IMR-90 (cell line): ENCODE measurements at regions not wholly inside any gene's neighbourhood (a gene's known extent, or its start where the extent isn't known, plus 50 kb on each side); places are given as distances from the start of the nearest gene placed in this dataset.

Experiments used
- ATAC-seq: fragments of 200-7000 bp; cut with Tn5 transposase; 2 replicates; pipeline ENCODE4 v1.9.1; 2020; ENCODE audit warnings: low read depth, mild to moderate bottlenecking, moderate library complexity
- BruUV-seq: library from RNA; stranded (reverse); fragments of 400-500 nt; replicated peaks from 2 replicates; lab custom pipeline; 2021; lab: Mats Ljungman, UMichigan
- CTCF ChIA-PET: fragments of 300-600 bp; formaldehyde crosslinking; extraction: SDS; loops from one replicate; lab custom pipeline; 2021; ENCODE audit warnings: antibody characterized with exemption; lab: Yijun Ruan, JAX
- POLR2A ChIA-PET: fragments of 300-600 bp; sonication (Branson Sonifier 250); formaldehyde crosslinking; loops from one replicate; lab custom pipeline; 2022; ENCODE audit warnings: antibody characterized with exemption; ENCODE audit not compliant: unreplicated experiment; lab: Charles Lee
- DNase-seq: peaks from one replicate; pipeline ENCODE4 v3.0.0; 2013
- H2AFZ ChIP-seq: replicated peaks from 2 replicates; pipeline ENCODE3; 2013; ENCODE audit warnings: low read length, mild to moderate bottlenecking; ENCODE audit not compliant: poor library complexity
- H2AK5ac ChIP-seq: 2 replicates; pipeline ENCODE4 v1.6.1; 2013; ENCODE audit warnings: low read depth, low read length, inconsistent platforms
- H2AK9ac ChIP-seq: replicated peaks from 2 replicates; pipeline ENCODE3; 2013; ENCODE audit warnings: mild to moderate bottlenecking, low read depth, low read length, moderate library complexity; ENCODE audit not compliant: poor library complexity
- H2BK120ac ChIP-seq: 2 replicates; pipeline ENCODE4 v1.6.1; 2013; ENCODE audit warnings: low read depth, low read length, inconsistent platforms
- H2BK15ac ChIP-seq: 3 replicates; pipeline ENCODE4 v1.6.1; 2013; ENCODE audit warnings: low read depth, low read length, inconsistent platforms
- H2BK20ac ChIP-seq: 2 replicates; pipeline ENCODE4 v1.6.1; 2013; ENCODE audit warnings: low read depth, mild to moderate bottlenecking, inconsistent platforms, low read length, moderate library complexity
- H2BK5ac ChIP-seq: 2 replicates; pipeline ENCODE4 v1.6.1; 2013; ENCODE audit warnings: mild to moderate bottlenecking, low read depth, low read length, inconsistent platforms; ENCODE audit not compliant: poor library complexity, severe bottlenecking
- H3K14ac ChIP-seq: replicated peaks from 2 replicates; pipeline ENCODE4 v1.6.1; 2013; ENCODE audit warnings: low read depth, low read length, inconsistent platforms
- H3K18ac ChIP-seq: 2 replicates; pipeline ENCODE4 v1.6.1; 2013; ENCODE audit warnings: low read depth, low read length, control low read depth
- H3K23ac ChIP-seq: 2 replicates; pipeline ENCODE4 v1.6.1; 2013; ENCODE audit warnings: low read depth, low read length, inconsistent platforms
- H3K27ac ChIP-seq: 2 replicates; pipeline ENCODE4 v1.5.1; 2013; ENCODE audit warnings: mild to moderate bottlenecking, control low read depth, low read length; ENCODE audit not compliant: insufficient read depth
- H3K27me3 ChIP-seq: 2 replicates; pipeline ENCODE4 v1.6.1; 2013; ENCODE audit warnings: low read length; ENCODE audit not compliant: control insufficient read depth, insufficient read depth
- H3K36me3 ChIP-seq: 2 replicates; pipeline ENCODE4 v1.6.1; 2013; ENCODE audit warnings: low read length, mixed read lengths; ENCODE audit not compliant: control insufficient read depth, insufficient read depth
- H3K4ac ChIP-seq: 2 replicates; pipeline ENCODE4 v1.6.1; 2013; ENCODE audit warnings: low read depth, low read length, inconsistent platforms
- H3K4me1 ChIP-seq: 2 replicates; pipeline ENCODE4 v1.6.1; 2013; ENCODE audit warnings: low read length, mixed read lengths; ENCODE audit not compliant: control insufficient read depth, insufficient read depth
- H3K4me2 ChIP-seq: 2 replicates; pipeline ENCODE4 v1.6.1; 2013; ENCODE audit warnings: low read depth, mild to moderate bottlenecking, control low read depth, low read length, moderate library complexity
- H3K4me3 ChIP-seq: 2 replicates; pipeline ENCODE4 v1.5.1; 2013; ENCODE audit warnings: low read depth, mild to moderate bottlenecking, control low read depth, low read length, moderate library complexity; ENCODE audit not compliant: insufficient read depth
- H3K56ac ChIP-seq: 2 replicates; pipeline ENCODE4 v1.6.1; 2013; ENCODE audit warnings: low read length, inconsistent platforms; ENCODE audit not compliant: insufficient read depth; ENCODE audit errors: extremely low read depth
- H3K79me1 ChIP-seq, 2 experiments: 2 replicates each; pipeline ENCODE4 v1.6.1; 2013; ENCODE audit warnings: low read length in 2 of 2, inconsistent platforms in 1 of 2, low read depth in 1 of 2
- H3K9ac ChIP-seq: 2 replicates; pipeline ENCODE4 v1.6.1; 2013; ENCODE audit warnings: low read depth, low read length, control low read depth
- H3K9me1 ChIP-seq: 2 replicates; pipeline ENCODE4 v1.6.1; 2013; ENCODE audit warnings: low read length, inconsistent platforms; ENCODE audit not compliant: insufficient read depth
- H3K9me3 ChIP-seq: 2 replicates; pipeline ENCODE4 v1.6.1; 2013; ENCODE audit warnings: low read length; ENCODE audit not compliant: control insufficient read depth, insufficient read depth
- H4K20me1 ChIP-seq: 2 replicates; pipeline ENCODE4 v1.6.1; 2013; ENCODE audit warnings: low read length, inconsistent platforms; ENCODE audit not compliant: insufficient read depth
- H4K5ac ChIP-seq: 2 replicates; pipeline ENCODE4 v1.6.1; 2013; ENCODE audit warnings: mild to moderate bottlenecking, low read depth, low read length, control low read depth
- H4K8ac ChIP-seq, 2 experiments: 2 replicates each; pipeline ENCODE4 v1.6.1; 2013; ENCODE audit warnings: low read depth in 2 of 2, low read length in 2 of 2, control low read depth in 1 of 2, inconsistent platforms in 1 of 2
- H4K91ac ChIP-seq: 2 replicates; pipeline ENCODE4 v1.6.1; 2013; ENCODE audit warnings: low read depth, low read length, inconsistent platforms; ENCODE audit not compliant: insufficient read depth
- BHLHE40 ChIP-seq: fragments of 150-350 bp; IDR thresholded peaks from 2 replicates; pipeline ENCODE4 v1.6.1; 2016; ENCODE audit warnings: mild to moderate bottlenecking, low read depth, low read length
- MAFK ChIP-seq: IDR thresholded peaks from 2 replicates; pipeline ENCODE4 v1.6.1; 2012; ENCODE audit warnings: low read depth, low read length, improper control_type of control experiment
- MAZ ChIP-seq: IDR thresholded peaks from 2 replicates; pipeline ENCODE4 v1.6.1; 2012; ENCODE audit warnings: low read depth, mild to moderate bottlenecking, low read length, improper control_type of control experiment, moderate library complexity, borderline replicate concordance
- NFE2L2 ChIP-seq: fragments of 150-350 bp; IDR thresholded peaks from 2 replicates; pipeline ENCODE4 v1.6.1; 2016; ENCODE audit warnings: low read depth, mild to moderate bottlenecking, low read length
- RAD21 ChIP-seq: IDR thresholded peaks from 2 replicates; pipeline ENCODE4 v1.6.1; 2012; ENCODE audit warnings: low read length, improper control_type of control experiment
- RCOR1 ChIP-seq: IDR thresholded peaks from 2 replicates; pipeline ENCODE4 v1.6.1; 2012; ENCODE audit warnings: mild to moderate bottlenecking, low read length, improper control_type of control experiment; ENCODE audit not compliant: insufficient replicate concordance
- WGBS, 2 experiments: methylation state at CpG; one replicate each; pipeline versions ENCODE4 v1.1.5 to v1.1.7; 2013; ENCODE audit warnings: missing lambda C conversion rate in 2 of 2; ENCODE audit not compliant: insufficient read length in 1 of 2; ENCODE audit errors: extremely low coverage in 2 of 2; 5-methylcytosine and 5-hydroxymethylcytosine counted together
- dilution Hi-C: fragments of 300-500 bp; cut with HindIII; formaldehyde crosslinking; loops from one replicate; pipeline ENCODE4 v1.14.3; 2018; ENCODE audit warnings: low sequenced_read_pairs; ENCODE audit not compliant: unreplicated experiment
- in situ Hi-C: fragments of 300-500 bp; cut with MboI; formaldehyde crosslinking; loops from 3 replicates; pipeline ENCODE4 v1.14.3; 2019; ENCODE audit warnings: low sequenced_read_pairs, inconsistent platforms, mixed read lengths
- intact Hi-C: fragments of 100-400 bp; cut with micrococcal nuclease; formaldehyde crosslinking; loops from 2 replicates; pipeline ENCODE4 v1.10.0; 2022
- TF ChIP-seq, protein P1 (sequence below): fragments of 150-350 bp; IDR thresholded peaks from 2 replicates; pipeline ENCODE4 v1.6.1; 2017; ENCODE audit warnings: mild to moderate bottlenecking, antibody characterized with exemption, low read length, low read depth

DNA sequence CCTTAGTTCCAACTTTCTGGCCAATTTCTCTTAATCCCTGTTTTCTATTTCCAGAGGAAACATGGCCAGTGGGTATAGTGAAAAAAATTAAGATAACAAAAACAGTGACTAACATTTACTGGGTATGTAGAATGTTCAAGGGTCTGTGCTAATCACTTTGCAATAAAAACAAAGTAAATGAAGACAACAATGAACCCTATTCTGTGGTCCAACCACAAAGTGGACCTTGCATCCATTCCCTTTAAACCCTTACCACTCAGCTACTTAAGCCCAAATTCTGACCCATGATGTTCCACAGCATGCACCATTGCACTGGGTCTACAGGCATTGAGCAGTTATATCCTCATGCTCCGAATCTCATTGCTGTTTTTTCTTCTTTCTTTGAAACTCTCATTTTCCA lies 179.9 kb upstream of the PRKCQ start:
- H3K9me3 ChIP-seq, result no peaks in the 10 kb centered on the region
- no peaks in the 10 kb centered on the region for H4K20me1 ChIP-seq
- H3K27me3 ChIP-seq, result no peaks in the 10 kb centered on the region
- no peak overlapping the region for H4K8ac ChIP-seq
- WGBS, 2 experiments, result no CpG with 5 or more reads among the region's 1 CpG
- H3K4me2 ChIP-seq, result no peak overlapping the region
- H2BK120ac ChIP-seq, result no peak overlapping the region
- no peak overlapping the region for H3K4me3 ChIP-seq
- intact Hi-C loops (no loop called here), in situ Hi-C loops (loop anchor here (25.0 kb wide), 1 partner anchor 623 kb away; no protein-coding TSS in a partner anchor), dilution Hi-C loops (no loop called here)
- no peak overlapping the region for H3K18ac ChIP-seq
- H3K9me1 ChIP-seq, result peaks cover 5% of the 10 kb centered on the region
- DNase-seq (no peak), ATAC-seq (no peak)
- no peak overlapping the region for H3K27ac ChIP-seq
- no peak overlapping the region for H3K56ac ChIP-seq
- H3K36me3 ChIP-seq, result no peaks in the 10 kb centered on the region
- H2AK5ac ChIP-seq, result no peak overlapping the region
- H3K14ac ChIP-seq, result no peak overlapping the region
- H4K5ac ChIP-seq, result no peak overlapping the region
- ChIA-PET CTCF (no interaction called here), POLR2A (no interaction called here)
- H3K79me1 ChIP-seq, result no peaks in the 10 kb centered on the region
- no peak overlapping the region for H3K23ac ChIP-seq
- no peak overlapping the region for H4K91ac ChIP-seq
- no peak overlapping the region for H3K4ac ChIP-seq
- H2BK20ac ChIP-seq, result no peak overlapping the region
- H3K9ac ChIP-seq, result no peak overlapping the region
- no peak overlapping the region for H2AFZ ChIP-seq
- BruUV-seq, result no TSS peak
- H2AK9ac ChIP-seq, result no peak overlapping the region
- no peak for TF ChIP-seq MAFK
- no peak for TF ChIP-seq NFE2L2
- TF ChIP-seq, protein P1, sequence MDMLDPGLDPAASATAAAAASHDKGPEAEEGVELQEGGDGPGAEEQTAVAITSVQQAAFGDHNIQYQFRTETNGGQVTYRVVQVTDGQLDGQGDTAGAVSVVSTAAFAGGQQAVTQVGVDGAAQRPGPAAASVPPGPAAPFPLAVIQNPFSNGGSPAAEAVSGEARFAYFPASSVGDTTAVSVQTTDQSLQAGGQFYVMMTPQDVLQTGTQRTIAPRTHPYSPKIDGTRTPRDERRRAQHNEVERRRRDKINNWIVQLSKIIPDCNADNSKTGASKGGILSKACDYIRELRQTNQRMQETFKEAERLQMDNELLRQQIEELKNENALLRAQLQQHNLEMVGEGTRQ, result no peak
- TF ChIP-seq BHLHE40, result no peak
- TF ChIP-seq RCOR1, result no peak
- TF ChIP-seq MAZ, result no peak
- TF ChIP-seq RAD21, result no peak
- H2BK15ac ChIP-seq, result no peak overlapping the region
- no peak overlapping the region for H2BK5ac ChIP-seq
- peaks cover 7% of the 10 kb centered on the region for H3K4me1 ChIP-seq
